Activated CD4-positive, alpha-beta T cell treated with anti-CD3 and anti-CD28 coated beads, Interleukin-2, amount 50 U/mL, for 16 hours (primary cell): ENCODE measurements at regions not wholly inside any gene's neighbourhood (a gene's known extent, or its start where the extent isn't known, plus 50 kb on each side); places are given as distances from the start of the nearest gene placed in this dataset.

ENCODE experiments used
- DNase-seq: peaks from one replicate; pipeline ENCODE4 v3.0.0-alpha.2; 2020

DNA sequence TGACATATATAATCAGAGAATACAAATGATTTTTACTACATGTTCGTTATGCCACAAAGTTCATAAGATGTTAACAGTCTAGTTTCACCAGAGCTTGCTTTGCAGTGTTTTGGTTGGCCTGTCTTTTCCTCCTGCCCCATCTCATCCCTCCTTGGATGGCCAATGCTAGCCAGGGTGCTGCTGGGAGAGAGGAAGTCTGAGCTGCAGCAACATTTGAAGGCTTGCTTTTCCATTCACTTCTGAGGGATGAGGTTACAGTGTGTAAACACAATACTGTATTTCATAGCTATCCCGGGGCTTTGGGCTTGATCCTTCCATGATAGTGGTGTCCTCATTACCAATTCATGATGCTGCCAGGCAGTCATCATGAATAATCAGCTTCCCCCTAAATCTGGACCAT is 170.5 kb downstream of the RAB11FIP2 start:
- no peak for DNase-seq

DNA sequence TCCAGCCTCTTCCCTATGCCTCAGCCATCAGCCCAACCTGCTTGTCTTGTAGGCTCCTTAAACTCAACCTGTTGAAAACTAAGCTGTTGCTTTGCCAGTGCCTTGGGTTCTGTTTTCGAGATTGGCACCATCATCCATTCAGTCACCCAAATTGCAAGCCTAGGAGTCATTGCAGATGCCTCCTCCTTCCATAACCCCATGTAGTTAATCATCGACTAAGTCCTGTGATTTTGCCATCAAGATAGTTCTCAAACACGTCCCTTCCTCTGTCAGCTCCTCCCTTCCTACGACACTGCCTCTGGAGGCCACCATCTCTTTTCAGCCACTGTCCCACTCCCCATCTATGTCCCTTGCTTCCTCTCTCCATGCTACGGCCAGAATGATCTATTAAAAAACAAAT is 168.1 kb downstream of the RAB11FIP2 start:
- DNase-seq, result no peak

DNA sequence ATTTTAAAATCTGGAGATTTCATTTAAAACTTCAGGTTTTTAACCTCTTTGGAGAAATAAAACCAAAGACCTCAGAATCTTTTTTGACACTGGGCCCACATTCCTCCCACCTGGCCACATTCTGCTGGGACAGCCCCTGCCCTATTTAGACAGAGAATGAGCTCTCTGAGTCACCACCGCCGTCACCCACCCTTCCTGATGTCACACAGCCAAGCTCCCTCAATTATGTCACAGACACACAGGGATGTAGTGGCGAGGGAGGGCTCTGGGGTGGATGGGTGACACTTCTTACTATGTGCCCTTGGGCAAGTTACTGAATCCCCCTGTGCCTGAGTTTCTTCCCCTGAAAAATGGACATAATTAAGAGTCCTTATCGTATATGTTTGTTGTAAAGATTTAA is 162.6 kb downstream of the RAB11FIP2 start:
- no peak for DNase-seq

DNA sequence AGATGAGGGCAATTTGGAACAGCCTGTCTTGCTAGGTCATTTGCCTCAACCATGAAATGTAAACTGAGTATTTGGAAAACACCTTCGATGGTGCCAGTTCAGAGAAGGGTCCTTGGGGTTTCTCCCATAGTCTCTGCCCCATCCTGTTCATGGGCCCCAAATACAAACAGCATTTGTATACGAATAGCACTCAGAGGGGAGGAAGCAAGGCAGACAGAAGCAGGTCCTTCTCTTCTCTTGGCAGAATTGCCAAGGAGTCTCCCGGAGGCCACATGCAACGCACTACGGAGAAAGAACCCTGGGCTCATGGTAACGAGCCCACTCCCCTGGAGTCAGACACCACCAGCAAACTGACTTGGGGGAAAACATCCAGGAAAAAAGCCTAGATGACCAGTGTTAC is 162.1 kb downstream of the RAB11FIP2 start:
- DNase-seq, result no peak

DNA sequence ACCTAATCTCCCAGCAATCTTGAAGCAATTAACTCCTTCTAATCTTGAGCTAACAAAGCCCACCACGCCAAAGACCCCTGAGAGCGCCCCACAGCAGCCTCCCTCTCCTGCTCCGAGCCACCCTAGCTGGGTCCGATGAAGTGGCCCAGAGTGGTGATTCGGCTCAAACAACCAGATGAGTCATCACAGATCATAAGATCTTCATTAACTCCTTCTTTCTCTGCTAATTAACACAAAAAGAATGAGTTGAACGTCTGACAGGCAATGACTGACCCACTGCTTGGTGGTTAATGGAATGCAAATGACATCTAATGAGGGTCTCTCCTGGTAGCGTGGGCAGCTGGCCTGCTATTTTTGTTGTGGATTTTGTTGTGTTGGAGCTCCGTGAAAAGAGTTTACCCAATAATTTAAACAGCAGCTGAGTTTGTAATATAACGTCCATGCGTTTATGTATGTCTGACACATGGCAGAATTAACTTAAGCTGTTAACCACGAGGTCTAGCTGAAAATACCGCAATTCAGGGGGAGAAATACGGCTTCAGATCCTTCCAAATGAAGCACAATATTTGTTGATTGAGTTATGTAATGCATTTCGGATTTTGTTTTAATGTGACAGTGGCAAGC is 161.4 kb downstream of the RAB11FIP2 start:
- DNase-seq, result no peak

DNA sequence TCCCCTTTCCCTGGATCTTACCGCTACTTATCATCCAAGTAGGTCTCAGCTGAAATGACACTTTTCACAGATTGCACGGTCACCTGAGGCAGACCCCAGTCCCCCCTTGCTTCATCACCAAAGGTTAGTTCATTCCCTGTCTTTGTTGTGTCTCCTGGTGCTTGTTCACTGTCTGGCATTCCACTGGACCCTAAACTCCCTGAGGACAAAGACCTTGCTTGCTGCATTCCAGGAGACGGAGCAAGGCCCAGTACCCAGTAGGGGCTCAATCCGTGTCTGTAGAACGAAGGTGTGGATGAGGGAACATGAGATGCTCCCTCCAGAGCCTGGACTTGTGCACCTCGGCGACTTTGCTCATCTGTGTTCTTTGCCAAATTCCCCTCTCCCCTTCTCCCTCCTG is 160.0 kb downstream of the RAB11FIP2 start:
- no peak for DNase-seq

DNA sequence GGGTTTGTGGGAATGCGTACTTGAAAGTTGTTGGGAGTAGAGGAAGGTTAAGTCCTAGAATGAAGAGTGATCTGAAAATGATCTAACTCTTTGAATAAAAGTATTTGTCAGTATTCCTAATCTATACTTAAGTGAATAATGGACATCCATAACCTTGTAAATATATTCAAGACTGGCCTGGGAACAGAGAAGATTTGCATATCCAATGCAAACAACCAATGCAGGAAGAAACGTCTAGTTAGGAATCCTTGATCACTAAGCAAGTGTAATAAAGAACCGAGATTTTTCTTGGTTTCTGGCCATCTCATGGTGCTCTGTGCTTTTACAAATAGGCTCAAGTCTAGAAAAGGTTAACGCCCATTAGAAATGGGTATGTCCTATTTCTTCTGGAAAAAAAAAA is 157.1 kb downstream of the RAB11FIP2 start:
- no peak for DNase-seq

DNA sequence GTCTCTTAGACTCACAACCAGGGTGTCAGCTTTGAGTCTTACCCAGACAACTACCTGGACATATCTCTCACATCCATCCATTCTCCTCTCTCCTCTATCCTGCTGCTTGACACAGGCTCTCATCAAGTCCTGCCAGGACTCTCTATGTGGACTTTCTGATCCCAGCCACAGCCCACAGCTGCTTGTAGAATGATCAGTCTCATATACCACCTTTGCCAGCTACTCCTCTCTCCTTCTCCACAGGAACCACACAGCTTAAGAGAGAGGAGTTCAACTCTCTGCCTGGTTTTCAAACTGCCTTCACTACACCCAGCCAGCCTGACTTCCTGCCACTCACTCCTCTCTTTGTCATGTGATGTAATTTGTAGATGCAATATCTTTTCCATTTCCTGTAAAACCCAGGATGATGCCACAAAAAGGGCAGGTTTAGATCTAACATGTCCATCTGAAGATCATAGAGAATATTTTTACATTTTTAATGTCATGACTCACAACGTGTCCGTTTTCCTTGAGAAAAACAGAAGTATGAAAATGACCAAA is 154.0 kb downstream of the RAB11FIP2 start:
- no peak for DNase-seq

DNA sequence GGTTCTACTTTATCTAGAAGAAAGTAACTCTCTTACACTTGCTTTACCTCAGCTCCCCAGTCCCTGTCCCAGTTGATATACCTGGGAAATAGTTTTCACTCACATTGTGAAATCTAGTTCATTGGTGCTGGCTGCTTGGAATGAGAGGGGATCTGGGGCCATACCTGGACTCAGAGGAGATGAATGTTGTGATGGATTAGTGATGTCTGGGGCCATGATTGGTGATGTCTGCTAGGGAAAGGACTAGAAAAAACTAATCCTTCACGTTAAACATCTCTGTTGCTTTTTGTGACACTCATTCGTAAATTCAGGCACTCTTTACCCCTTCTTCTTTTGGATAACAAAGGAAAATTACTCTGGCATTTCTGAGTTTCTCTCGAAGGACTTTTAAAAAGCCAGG is 152.4 kb downstream of the RAB11FIP2 start:
- DNase-seq, result no peak

DNA sequence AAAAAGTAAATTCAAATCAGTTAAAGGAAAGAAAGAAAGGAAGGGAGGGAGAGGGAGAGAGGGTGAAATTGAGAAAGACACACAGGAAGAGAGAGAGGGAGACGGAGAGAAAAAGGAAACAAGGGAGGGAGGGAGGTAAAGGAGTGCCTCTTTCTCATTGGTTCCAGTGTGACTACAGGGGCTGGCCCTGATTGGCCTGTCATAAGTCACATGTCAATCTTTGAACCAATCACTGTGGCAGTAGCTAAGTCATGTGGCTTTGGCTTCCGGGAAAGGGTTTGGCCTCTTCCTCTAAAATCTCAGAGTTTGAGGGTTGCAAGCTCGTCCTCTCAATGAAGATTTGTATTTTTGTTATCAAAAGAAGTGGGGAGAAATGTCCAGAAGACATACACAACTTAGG is 150.2 kb downstream of the RAB11FIP2 start:
- DNase-seq, result no peak

DNA sequence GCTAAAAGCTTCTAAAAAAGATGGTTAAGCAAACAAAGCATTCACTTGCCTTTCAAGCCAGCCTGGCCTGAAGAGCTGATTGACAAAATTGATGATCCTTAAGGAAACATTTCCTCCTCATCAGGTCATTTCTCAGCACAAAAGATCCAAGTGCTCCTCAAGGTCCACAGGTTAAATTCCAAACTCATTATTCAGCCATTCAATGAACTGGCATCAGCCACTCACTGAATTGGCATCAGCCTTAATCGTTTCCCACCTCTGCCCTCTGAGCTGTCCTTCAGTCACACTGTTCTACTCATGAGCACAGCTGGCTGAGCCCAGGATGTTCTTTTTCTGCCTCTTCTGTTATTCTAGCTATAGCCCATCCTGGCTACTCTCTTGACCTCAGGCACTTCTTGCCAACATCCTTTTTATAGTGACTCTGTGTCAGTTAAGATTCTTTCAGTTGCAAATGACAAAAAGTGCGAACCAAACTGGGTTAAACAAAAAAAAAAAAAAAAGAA is 147.5 kb downstream of the RAB11FIP2 start:
- DNase-seq, result no peak

DNA sequence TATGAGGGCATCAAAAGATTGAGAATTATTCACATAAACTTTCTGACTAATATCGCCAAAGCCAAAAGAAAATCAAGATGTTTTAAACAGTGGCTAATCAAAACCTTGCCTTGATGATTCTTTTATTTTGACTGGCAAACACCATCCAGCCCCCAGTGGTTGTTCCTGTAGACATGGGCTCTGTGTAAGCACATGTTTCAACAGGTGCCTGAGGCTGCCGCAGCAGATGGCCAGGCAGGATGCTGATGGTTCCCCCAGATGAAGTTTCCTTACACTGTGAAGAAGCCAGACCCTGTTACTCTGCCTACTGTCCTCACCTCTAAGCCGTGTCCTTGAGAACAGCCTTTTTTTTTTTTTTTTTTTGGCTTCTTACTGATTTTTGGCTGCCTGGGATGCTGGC is 146.5 kb downstream of the RAB11FIP2 start:
- no peak for DNase-seq

DNA sequence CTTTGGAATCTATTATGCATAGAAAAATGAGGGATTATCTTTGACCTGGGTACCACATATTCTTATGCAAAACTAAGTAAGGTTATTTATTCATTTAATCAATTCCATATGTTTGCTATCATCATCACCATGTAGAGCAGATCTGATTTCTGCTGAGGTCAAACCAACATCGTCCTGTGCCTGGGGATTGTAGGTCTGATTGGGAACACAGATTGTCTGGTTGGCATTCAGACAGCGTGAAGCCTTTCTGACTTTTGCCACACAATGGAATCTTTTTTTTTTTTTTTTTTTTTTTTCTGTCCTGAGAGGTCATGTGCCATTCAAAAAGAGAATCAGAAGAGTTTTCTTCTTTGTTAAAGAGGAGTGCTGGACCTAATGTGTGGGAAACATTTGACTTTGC is 142.9 kb downstream of the RAB11FIP2 start:
- no peak for DNase-seq

DNA sequence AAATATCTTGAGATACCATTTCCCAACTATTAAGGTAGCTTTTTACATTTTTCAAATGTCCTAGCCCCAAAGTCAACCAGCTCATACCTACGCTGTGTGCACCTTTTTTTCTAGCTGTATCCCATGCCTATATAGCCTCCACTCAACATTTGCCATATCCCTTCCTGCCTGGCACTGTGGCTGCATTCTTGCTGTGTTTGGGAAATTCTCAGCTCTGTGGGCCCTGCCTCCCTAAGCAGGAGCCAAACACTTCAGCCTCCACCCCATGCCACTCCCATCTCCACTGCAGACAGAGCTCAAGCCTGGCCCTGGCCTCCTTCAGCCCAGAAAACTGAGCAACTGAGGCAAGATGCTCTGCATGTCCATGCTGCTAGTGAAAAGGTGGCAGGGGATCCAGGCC is 141.3 kb downstream of the RAB11FIP2 start:
- no peak for DNase-seq

DNA sequence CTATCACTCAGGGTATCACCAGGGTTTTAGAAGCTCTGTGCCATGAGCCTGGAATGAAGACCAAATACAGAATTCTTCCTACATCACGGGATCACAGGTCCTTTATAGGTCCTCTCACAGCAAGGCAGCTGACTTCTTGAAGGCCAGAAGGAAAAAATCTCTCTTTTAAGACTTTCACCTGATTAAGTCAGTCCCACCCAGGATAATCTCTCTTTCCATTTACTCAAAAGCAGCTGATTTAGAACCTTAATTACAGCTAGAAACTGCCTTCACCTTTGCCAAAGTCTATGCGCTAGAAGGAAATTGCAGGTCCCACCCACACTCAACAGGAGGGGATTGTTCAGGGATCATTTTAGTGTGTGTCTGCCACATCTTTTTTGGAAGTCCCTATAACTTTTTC is 135.1 kb downstream of the RAB11FIP2 start:
- no peak for DNase-seq

DNA sequence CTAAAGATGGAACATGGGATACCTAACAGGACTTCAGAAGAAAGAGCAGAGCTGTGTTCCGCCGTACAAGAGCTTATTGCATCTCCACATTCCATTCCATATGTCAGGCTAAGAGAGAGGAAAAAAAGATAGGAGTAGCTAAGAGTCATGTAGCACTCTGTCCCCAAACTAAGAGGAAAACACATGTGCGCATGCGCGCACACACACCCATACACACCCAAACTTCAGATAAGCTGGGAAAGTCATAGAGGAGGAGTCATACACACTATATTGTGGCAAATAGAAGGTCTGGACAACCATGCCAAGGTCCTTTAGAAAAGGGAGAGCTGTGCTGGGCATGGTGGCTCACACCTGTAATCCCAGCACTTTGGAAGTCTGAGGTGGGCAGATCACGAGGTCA is 132.4 kb downstream of the RAB11FIP2 start:
- DNase-seq, result no peak

DNA sequence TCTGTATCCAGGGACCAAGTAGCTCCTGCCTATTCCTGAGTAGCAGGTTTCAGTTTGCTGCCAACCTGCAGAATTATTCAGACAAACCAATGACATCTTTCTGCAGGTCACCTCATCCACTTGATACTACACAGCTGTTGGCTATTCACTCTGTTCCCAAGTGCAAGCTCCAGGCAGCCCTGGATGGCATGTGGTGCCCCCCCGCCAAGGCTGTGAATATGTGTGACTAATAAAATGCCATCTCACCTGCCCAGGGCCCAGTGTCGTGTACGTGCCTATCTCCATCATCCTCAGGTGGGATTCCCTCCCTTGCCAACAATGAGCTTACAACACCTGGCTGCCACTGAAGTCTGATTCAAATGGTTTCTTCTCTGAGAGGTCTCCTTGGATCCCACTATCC is 125.8 kb downstream of the RAB11FIP2 start:
- DNase-seq, result no peak

DNA sequence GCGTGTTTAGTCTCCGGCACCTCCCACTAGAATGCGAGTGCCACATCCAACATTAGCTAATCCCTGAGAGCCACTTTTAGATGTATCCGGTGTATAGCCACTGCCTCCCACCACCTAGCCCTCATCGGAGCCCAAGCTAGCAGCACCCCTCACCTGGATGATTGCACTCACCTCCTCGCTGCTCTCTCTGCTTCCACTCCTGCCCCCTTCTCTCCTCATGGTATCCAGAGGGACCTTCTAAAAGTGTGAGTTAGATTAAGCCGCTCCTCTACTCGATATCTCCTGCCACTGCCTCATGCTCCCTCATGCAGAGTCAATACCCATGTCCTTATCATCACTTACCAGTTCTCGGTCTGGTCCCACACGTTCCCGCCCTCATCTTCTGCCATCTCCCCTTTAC is 125.3 kb downstream of the RAB11FIP2 start:
- no peak for DNase-seq

DNA sequence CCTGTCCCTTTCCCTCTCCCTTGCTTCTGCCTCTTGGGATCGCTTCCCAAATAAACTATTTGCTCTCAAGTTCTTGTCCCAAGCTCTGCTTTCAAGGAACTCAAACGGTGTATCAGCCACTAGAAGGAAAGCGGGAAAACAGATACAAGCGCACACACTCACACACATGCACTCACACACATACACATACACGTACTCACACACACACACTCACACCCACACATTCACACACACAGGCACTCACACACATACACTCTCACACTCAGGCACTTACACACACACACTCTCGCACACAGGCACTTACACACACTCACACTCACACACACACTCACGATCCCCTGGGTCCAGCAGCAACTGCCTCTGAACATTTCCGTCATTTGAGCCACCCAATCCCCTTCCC is 121.9 kb downstream of the RAB11FIP2 start:
- no peak for DNase-seq

DNA sequence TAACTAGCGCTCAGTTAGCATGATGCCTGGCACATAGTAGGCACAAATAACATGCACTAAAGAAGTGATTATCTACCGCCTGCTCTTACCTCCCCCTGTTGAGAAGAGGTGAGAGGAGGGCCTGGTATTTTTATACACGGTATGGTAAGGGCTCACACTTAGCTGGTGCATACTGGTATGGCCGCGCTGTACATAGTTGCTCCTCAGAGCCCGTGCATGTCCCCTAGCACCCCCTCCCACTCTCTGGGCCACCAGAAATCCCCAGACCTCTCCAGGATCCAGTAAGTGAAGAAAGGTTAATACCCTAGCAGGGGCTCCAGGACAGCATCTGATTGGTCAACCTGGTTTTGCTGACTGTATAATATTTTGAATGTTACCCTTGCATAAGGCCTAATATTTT is 121.4 kb downstream of the RAB11FIP2 start:
- no peak for DNase-seq

DNA sequence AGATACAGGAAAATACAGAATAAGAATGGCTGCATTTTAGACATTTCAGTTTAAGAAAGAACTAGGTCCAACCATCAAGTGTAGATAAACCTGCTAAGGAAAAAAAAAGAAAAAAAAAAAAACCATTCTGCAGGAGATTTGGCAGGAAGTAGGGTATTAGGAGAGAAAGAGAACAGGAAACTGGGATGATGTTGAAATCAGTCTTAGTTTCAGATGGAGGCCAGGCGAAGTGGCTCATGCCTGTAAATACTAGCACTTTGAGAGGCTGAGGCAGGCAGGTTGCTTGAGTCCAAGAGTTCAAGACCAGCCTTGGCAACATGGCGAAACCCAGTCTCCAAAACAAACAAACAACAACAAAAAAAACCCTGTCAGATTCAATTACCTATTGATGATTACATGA is 120.2 kb downstream of the RAB11FIP2 start:
- DNase-seq, result no peak

DNA sequence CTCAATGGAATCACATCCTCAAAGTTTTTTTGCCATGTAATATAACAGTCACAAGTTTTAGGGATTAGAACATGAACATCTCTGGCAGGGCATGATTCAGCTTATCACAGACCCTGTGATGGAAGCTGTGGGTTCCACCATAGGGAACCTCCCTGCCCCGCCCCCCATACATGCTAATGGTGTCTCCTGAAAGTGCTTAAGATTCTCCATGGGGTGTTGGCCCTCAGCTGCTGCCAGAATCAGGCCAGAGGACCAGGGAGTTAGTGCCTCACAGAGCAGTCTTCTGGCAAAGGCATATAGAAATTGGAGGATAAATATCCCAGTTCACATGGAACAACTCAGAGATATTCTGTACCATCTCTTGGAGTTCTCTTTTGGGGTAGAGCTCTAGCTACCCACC is 119.4 kb downstream of the RAB11FIP2 start:
- no peak for DNase-seq

DNA sequence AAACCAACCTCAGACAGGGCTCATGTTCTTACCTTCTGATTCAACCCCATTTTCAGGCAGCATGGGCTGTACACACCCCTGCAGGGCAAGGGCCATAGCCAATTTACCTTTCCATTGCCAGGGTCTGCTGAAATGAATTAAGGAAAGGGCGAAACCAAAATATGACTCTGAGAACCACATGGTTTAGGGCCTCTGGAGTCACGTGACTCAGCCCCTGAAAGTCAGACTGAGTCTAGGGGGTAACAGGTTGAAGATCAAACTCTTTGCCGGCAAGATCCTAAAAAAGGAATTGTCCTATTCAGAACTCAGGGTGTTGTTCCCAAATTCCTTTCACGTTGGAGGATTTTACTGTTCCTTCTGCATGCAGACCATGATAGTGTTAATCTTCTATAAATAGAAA is 118.9 kb downstream of the RAB11FIP2 start:
- no peak for DNase-seq

DNA sequence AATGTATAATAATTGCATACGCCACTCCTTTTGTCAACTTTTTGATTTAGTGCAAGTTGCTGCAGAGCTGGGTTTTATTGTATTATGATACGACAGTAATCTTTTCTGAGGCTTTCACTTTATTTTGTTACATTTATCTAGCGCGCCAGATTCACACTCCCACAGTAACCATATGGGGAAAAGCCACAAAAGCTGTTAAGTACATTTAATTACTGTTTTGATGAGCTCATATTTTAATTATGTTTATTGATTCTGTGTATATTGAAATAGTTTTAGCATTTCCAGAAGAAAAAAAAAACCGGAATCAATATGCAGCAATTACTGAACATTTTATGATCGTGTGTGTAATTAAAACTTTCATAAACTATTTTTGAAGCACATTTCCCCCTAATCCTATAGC is 118.5 kb downstream of the RAB11FIP2 start:
- no peak for DNase-seq

DNA sequence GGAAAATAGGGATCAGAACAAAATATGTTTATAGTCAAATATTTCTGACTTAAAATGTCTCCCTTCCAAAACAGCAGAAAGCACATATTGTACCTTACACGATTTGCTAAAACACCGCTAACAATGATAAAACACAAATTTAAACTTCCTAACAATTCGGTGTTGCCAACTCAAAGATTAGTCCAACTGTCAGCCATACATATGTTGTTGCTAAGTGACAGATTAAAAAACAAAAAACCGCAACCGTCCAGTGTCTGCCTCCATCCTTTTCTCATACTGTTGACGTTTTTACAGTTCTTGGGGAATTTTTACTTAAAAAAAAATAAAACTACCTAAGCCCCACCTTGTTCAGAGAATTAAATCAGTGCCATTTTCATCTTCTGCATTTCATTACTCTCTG is 118.0 kb downstream of the RAB11FIP2 start:
- DNase-seq, result no peak
